HEK293 (cell line): ENCODE measurements at regions not wholly inside any gene's neighbourhood (a gene's known extent, or its start where the extent isn't known, plus 50 kb on each side); places are given as distances from the start of the nearest gene placed in this dataset.

ENCODE experiments used
- CTCF ChIA-PET: fragments of 350-600 bp; formaldehyde crosslinking; extraction: SDS; loops from one replicate; lab custom pipeline; 2021; ENCODE audit warnings: antibody characterized with exemption; lab: Yijun Ruan, JAX
- POLR2A ChIA-PET: fragments of 300-600 bp; formaldehyde crosslinking; extraction: SDS; loops from one replicate; lab custom pipeline; 2020; ENCODE audit warnings: antibody characterized with exemption, inconsistent platforms; lab: Yijun Ruan, JAX
- H3K27ac ChIP-seq: fragments of 200-500 bp; sonication (Bioruptor generic); 2 replicates; pipeline ENCODE4 v1.5.1; 2014; ENCODE audit warnings: low read depth, low read length, control low read depth, inconsistent platforms; ENCODE audit errors: extremely low read depth
- H3K36me3 ChIP-seq, 2 experiments: fragments of 200-500 bp in 1 of 2; sonication (Bioruptor generic) in 1 of 2; 1 replicate in 1 of 2; 2 replicates in 1 of 2; pipeline ENCODE4 v1.5.1; 2014 to 2017; ENCODE audit warnings: inconsistent platforms in 2 of 2, low read length in 2 of 2; ENCODE audit not compliant: control insufficient read depth in 2 of 2, insufficient read depth in 1 of 2
- H3K4me1 ChIP-seq: fragments of 200-500 bp; sonication (Bioruptor generic); 2 replicates; pipeline ENCODE4 v1.5.1; 2014; ENCODE audit warnings: mild to moderate bottlenecking, low read length, inconsistent platforms; ENCODE audit not compliant: control insufficient read depth, insufficient read depth
- H3K4me3 ChIP-seq: 2 replicates; pipeline ENCODE4 v1.5.1; 2011; ENCODE audit warnings: low read depth, mild to moderate bottlenecking, control low read depth, low read length, moderate library complexity
- H3K9me3 ChIP-seq: fragments of 200-500 bp; sonication (Bioruptor generic); 2 replicates; pipeline ENCODE4 v1.5.1; 2014; ENCODE audit warnings: low read depth, low read length, inconsistent platforms; ENCODE audit not compliant: control insufficient read depth, insufficient read depth
- GFI1B ChIP-seq: fragments of 450-650 bp; formaldehyde crosslinking; IDR thresholded peaks from 2 replicates; pipeline ENCODE4 v1.5.1; 2016; ENCODE audit warnings: missing biosample characterization, missing genetic modification characterization
- IKZF3 ChIP-seq: fragments of 450-650 bp; IDR thresholded peaks from 2 replicates; pipeline ENCODE4 v1.5.0; 2018; ENCODE audit warnings: missing biosample characterization, mild to moderate bottlenecking, missing genetic modification characterization, moderate library complexity
- INSM2 ChIP-seq: fragments of 450-650 bp; formaldehyde crosslinking; IDR thresholded peaks from 2 replicates; pipeline ENCODE4 v1.5.1; 2016; ENCODE audit warnings: missing biosample characterization, missing genetic modification characterization
- KLF16 ChIP-seq: fragments of 450-650 bp; formaldehyde crosslinking; IDR thresholded peaks from 2 replicates; pipeline ENCODE4 v1.5.1; 2017; ENCODE audit warnings: missing biosample characterization, missing genetic modification characterization
- SP2 ChIP-seq: fragments of 450-650 bp; formaldehyde crosslinking; IDR thresholded peaks from 2 replicates; pipeline ENCODE4 v1.5.1; 2016; ENCODE audit warnings: missing biosample characterization, missing genetic modification characterization
- ZBTB10 ChIP-seq: fragments of 450-650 bp; formaldehyde crosslinking; IDR thresholded peaks from 2 replicates; pipeline ENCODE4 v1.5.1; 2016; ENCODE audit warnings: missing biosample characterization, missing genetic modification characterization
- ZBTB17 ChIP-seq: fragments of 450-650 bp; formaldehyde crosslinking; IDR thresholded peaks from 2 replicates; pipeline ENCODE4 v1.5.1; 2016; ENCODE audit warnings: missing biosample characterization, missing genetic modification characterization
- ZBTB21 ChIP-seq: fragments of 450-650 bp; formaldehyde crosslinking; IDR thresholded peaks from 2 replicates; pipeline ENCODE4 v1.5.1; 2017; ENCODE audit warnings: missing biosample characterization, missing genetic modification characterization
- ZFP69B ChIP-seq: fragments of 450-650 bp; formaldehyde crosslinking; IDR thresholded peaks from 2 replicates; pipeline ENCODE4 v1.5.1; 2016; ENCODE audit warnings: missing biosample characterization, missing genetic modification characterization
- ZNF140 ChIP-seq: fragments of 450-650 bp; formaldehyde crosslinking; IDR thresholded peaks from 2 replicates; pipeline ENCODE4 v1.5.1; 2016; ENCODE audit warnings: missing biosample characterization, missing genetic modification characterization
- ZNF239 ChIP-seq: fragments of 450-650 bp; formaldehyde crosslinking; IDR thresholded peaks from 2 replicates; pipeline ENCODE4 v1.5.1; 2016; ENCODE audit warnings: missing biosample characterization, missing genetic modification characterization
- ZNF24 ChIP-seq: fragments of 450-650 bp; formaldehyde crosslinking; IDR thresholded peaks from 2 replicates; pipeline ENCODE4 v1.5.1; 2016; ENCODE audit warnings: missing biosample characterization, missing genetic modification characterization
- ZNF423 ChIP-seq: fragments of 450-650 bp; formaldehyde crosslinking; IDR thresholded peaks from 2 replicates; pipeline ENCODE4 v1.5.1; 2016; ENCODE audit warnings: missing biosample characterization, missing genetic modification characterization
- ZNF488 ChIP-seq: fragments of 450-650 bp; formaldehyde crosslinking; IDR thresholded peaks from 2 replicates; pipeline ENCODE4 v1.5.1; 2016; ENCODE audit warnings: missing biosample characterization, missing genetic modification characterization
- ZNF513 ChIP-seq: fragments of 450-650 bp; IDR thresholded peaks from 2 replicates; pipeline ENCODE4 v1.5.1; 2018; ENCODE audit warnings: missing biosample characterization, missing genetic modification characterization
- ZNF747 ChIP-seq: fragments of 450-650 bp; formaldehyde crosslinking; IDR thresholded peaks from 2 replicates; pipeline ENCODE4 v1.5.1; 2016; ENCODE audit warnings: missing biosample characterization, missing genetic modification characterization
- ZNF768 ChIP-seq: fragments of 450-650 bp; formaldehyde crosslinking; IDR thresholded peaks from 2 replicates; pipeline ENCODE4 v1.5.1; 2018; ENCODE audit warnings: missing biosample characterization, mild to moderate bottlenecking, missing genetic modification characterization
- ZNF777 ChIP-seq: fragments of 450-650 bp; formaldehyde crosslinking; IDR thresholded peaks from 2 replicates; pipeline ENCODE4 v1.5.1; 2017; ENCODE audit warnings: missing biosample characterization, missing genetic modification characterization, borderline replicate concordance
- ZSCAN16 ChIP-seq: fragments of 450-650 bp; formaldehyde crosslinking; IDR thresholded peaks from 2 replicates; pipeline ENCODE4 v1.5.1; 2016; ENCODE audit warnings: missing biosample characterization, missing genetic modification characterization
- ZSCAN23 ChIP-seq: fragments of 450-650 bp; formaldehyde crosslinking; IDR thresholded peaks from 2 replicates; pipeline ENCODE4 v1.5.1; 2016; ENCODE audit warnings: missing biosample characterization, missing genetic modification characterization
- TF ChIP-seq, protein P1 (sequence below): fragments of 450-650 bp; formaldehyde crosslinking; IDR thresholded peaks from 2 replicates; pipeline ENCODE4 v1.5.1; 2016; ENCODE audit warnings: missing biosample characterization, missing genetic modification characterization
- TF ChIP-seq, protein P2 (sequence below): fragments of 450-650 bp; formaldehyde crosslinking; IDR thresholded peaks from 2 replicates; pipeline ENCODE4; 2016; ENCODE audit warnings: missing biosample characterization, missing genetic modification characterization

DNA sequence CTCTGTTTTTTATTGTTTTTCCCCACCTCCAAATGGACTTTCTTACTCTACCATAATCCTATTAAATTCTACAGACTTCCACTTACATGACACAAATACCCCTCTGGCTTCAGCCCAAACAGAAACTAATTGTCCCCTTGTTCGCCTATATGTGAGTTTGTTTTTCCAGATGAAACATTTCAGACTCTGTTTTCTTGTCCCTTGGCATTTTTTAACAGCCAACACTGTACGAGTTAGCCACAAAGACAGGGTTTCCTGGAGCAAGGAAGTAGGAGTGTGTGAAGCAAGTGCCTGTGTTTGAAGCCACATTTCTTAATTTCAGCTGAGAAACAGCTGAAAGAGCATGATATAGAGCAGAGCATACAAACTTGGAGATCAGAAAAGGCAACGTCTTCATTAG, 382.2 kb upstream of the CDH5 start (continued):
- TF ChIP-seq ZSCAN16 (tag by site-specific recombination) = no peak

- no peak for TF ChIP-seq ZNF768 (tag by site-specific recombination)
- TF ChIP-seq, protein P1, sequence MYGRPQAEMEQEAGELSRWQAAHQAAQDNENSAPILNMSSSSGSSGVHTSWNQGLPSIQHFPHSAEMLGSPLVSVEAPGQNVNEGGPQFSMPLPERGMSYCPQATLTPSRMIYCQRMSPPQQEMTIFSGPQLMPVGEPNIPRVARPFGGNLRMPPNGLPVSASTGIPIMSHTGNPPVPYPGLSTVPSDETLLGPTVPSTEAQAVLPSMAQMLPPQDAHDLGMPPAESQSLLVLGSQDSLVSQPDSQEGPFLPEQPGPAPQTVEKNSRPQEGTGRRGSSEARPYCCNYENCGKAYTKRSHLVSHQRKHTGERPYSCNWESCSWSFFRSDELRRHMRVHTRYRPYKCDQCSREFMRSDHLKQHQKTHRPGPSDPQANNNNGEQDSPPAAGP (tag by site-specific recombination) = no peak
- no peak for TF ChIP-seq IKZF3
- no peak for TF ChIP-seq ZNF488 (tag by site-specific recombination)
- TF ChIP-seq ZNF747 (tag by site-specific recombination) = no peak
- ChIA-PET CTCF (no interaction called here), POLR2A (no interaction called here)
- no peaks in the 10 kb centered on the region for H3K9me3 ChIP-seq
- no peaks in the 10 kb centered on the region for H3K36me3 ChIP-seq
- no peaks in the 10 kb centered on the region for H3K4me1 ChIP-seq
- no peak overlapping the region for H3K4me3 ChIP-seq
- H3K27ac ChIP-seq = no peak overlapping the region
Observed at GRCh38 chr16:65981057-65981456, 385.4 kb upstream of the CDH5 start.

DNA sequence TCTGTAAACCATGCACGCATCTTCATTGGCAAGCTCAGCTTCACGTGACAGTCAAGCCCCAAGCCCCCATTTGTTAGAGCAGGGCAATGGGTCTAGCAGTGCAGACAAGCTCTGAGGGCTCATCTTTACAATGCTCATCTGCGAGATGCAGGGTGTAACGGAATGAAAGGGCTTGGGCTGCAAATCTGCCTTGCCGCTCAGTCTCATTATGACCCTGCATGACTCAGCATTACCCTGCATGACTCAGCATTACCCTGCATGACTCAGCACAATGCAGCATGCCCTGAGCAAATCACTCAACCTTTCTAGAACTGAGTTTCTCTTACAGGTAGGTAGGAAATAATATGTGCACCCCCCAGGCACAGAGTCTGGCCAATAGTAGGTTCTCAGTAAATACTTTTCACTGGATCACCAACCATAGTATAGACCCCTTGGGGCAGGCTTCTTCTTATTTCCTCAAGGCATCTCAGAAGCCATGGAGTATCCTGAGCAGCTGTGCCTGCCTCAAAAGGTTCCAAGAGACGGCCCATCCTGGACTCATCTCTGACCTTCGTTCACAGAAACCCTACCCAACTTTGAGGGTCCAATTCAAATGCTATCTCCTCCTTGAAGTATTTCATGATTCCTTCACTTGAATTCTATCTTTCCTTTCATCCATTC, 391.3 kb upstream of the CDH5 start:
- Histone ChIP-seq H3K4me3 (no peak overlapping the region), H3K36me3 (no peaks in the 10 kb centered on the region)
- POLR2A ChIA-PET = no interaction called here
- no peak for TF ChIP-seq ZNF777
- TF ChIP-seq ZBTB17 = no peak
- TF ChIP-seq GFI1B (tag by site-specific recombination) = no peak
- TF ChIP-seq, protein P2, sequence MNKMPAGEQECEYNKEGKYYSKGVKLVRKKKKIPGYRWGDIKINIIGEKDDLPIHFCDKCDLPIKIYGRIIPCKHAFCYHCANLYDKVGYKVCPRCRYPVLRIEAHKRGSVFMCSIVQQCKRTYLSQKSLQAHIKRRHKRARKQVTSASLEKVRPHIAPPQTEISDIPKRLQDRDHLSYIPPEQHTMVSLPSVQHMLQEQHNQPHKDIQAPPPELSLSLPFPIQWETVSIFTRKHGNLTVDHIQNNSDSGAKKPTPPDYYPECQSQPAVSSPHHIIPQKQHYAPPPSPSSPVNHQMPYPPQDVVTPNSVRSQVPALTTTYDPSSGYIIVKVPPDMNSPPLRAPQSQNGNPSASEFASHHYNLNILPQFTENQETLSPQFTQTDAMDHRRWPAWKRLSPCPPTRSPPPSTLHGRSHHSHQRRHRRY (tag by site-specific recombination) = no peak
- no peak for TF ChIP-seq ZNF24 (tag by site-specific recombination)
- TF ChIP-seq SP2 (tag by site-specific recombination) = no peak
- no peak for TF ChIP-seq ZSCAN23 (tag by site-specific recombination)
- no peak for TF ChIP-seq ZNF513
- TF ChIP-seq ZNF488 (tag by site-specific recombination) = no peak
- TF ChIP-seq INSM2 = no peak
- TF ChIP-seq ZNF140 = no peak
- no peak for TF ChIP-seq ZFP69B (tag by site-specific recombination)
- no peak for TF ChIP-seq ZNF239 (tag by site-specific recombination)
- no peak for TF ChIP-seq ZBTB21 (tag by site-specific recombination)
- no peak for TF ChIP-seq ZBTB10 (tag by site-specific recombination)
- TF ChIP-seq ZNF423 = no peak
- no peak for TF ChIP-seq KLF16 (tag by site-specific recombination)
- TF ChIP-seq, all 188 proteins: peak for 0
- Histone ChIP-seq H3K4me1 (no peaks in the 10 kb centered on the region), H3K27ac (no peak overlapping the region), H3K9me3 (no peaks in the 10 kb centered on the region)
- CTCF ChIA-PET = no interaction called here
